SH-SY5Y (cell line): ENCODE measurements at regions not wholly inside any gene's neighbourhood (a gene's known extent, or its start where the extent isn't known, plus 50 kb on each side); places are given as distances from the start of the nearest gene placed in this dataset.

Experiments
- GATA2 ChIP-seq: IDR thresholded peaks from 2 replicates; pipeline ENCODE4 v1.6.1; 2011; ENCODE audit warnings: mild to moderate bottlenecking, low read depth, low read length
- GATA3 ChIP-seq: IDR thresholded peaks from 2 replicates; pipeline ENCODE4 v1.6.1; 2011; ENCODE audit warnings: low read depth, mild to moderate bottlenecking, low read length, moderate library complexity

GRCh38 chr6:67000121-67000520 lies 1293.1 kb upstream of the EYS start:
- no peak for TF ChIP-seq GATA3
- no peak for TF ChIP-seq GATA2

DNA sequence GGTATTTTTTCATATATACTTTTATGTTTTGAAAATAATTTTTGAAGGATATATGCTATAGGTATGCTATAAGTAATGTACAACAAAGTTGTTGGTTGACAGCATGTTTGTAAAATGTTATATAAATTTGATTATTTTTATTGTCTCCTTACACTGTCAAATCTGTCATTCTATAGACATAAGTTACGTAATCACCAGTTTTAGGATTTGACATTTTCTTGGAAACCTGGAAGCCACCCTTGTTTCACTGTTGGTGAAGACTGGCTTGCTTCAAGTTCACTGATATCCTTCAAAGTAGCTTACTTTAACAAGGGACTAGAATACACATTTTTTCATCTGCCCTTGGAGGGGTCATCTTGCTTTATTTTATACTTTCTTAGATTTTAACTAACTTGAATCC lies 1288.6 kb upstream of the EYS start:
- TF ChIP-seq GATA3 (no peak), GATA2 (no peak)

- TF ChIP-seq GATA2 (no peak), GATA3 (no peak)
Measured at GRCh38 chr6:66993272-66993671, 1286.2 kb upstream of the EYS start.

DNA sequence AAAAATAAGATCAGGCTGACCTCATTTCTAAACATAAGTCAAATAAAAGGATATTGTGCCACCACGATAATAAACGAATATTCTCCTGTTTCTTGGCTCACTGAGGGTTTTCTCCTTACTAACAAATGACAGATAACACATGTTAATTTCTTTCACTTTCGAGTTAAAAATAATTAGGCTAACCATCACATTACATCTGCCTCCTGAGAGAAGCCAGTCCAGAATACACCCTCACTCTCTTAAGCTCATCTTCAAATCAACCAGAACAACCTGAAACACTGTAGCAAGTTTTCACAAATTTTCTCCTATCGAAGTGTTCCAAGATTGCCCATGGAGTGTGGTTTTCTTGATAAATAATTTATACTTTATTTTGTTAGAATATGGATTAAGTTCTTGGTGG lies 1285.6 kb upstream of the EYS start:
- TF ChIP-seq GATA3 (no peak), GATA2 (no peak)

- TF ChIP-seq GATA3 (no peak), GATA2 (no peak)
Measured at GRCh38 chr6:66986940-66987339, 1279.9 kb upstream of the EYS start.

GRCh38 chr6:66985816-66986215 lies 1278.8 kb upstream of the EYS start:
- TF ChIP-seq GATA3 (no peak), GATA2 (no peak)

DNA sequence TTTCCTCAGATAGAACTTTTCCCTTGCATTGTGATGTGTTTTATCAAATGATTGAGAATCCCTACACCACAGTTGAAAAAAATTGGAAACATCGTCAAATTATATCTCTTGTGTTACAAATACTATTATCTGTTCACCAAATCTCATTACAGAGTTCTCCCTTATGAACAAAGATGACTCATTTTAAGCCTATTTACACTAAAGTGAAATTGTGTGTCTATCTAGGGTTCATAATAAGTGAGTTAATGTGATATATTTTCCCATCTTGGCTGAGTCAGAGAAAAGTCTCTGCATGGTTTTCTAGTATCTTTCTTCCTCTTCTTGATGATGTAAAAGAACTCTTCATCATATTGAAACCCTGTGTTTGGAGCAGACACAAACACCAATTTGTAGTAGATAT lies 1263.3 kb upstream of the EYS start:
- TF ChIP-seq GATA2: no peak
- no peak for TF ChIP-seq GATA3

GRCh38 chr6:66965227-66965626 lies 1258.2 kb upstream of the EYS start:
- TF ChIP-seq GATA2 (no peak), GATA3 (no peak)

DNA sequence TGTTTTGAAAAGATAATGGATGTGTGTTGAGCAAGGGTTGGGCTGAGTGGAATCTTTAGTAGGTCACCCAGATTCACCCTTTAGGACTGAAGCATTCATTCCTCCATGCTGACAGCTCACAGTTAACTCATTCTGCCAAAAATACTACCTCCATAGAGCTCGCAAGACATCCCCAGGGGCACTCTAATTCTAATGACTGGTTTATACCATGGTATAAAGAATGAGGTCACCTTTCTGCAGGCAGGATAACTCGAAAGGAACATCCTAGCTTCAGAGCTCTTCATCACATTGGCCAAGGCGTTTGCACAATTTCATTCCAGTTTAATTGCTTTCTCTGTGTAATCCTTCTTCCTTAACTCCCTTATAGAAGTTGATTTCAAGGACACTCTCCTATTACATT lies 1257.2 kb upstream of the EYS start:
- TF ChIP-seq GATA2 (no peak), GATA3 (no peak)

- TF ChIP-seq GATA2 (no peak), GATA3 (no peak)
Measured at GRCh38 chr6:66962082-66962481, 1255.1 kb upstream of the EYS start.

DNA sequence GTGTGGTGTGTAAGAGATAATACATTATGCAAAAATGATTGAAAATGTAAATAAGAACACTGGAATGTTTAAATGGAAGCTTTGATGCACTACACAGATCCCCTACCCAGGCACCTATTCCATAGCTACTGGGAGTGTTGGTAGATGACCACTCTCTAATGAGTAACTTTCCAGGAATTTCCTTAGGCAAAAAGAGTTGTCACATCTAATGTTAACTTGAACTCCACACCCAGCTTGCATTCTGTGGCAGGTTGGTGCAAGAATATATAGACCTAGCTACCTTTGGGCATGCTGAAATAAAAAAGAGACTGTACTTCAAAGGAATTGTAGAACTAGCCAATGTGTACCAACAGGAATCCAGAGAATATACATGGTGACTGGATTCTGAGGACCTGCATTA lies 1254.2 kb upstream of the EYS start:
- no peak for TF ChIP-seq GATA3
- no peak for TF ChIP-seq GATA2

GRCh38 chr6:66949191-66949661 lies 1242.2 kb upstream of the EYS start:
- TF ChIP-seq GATA3: no peak

- no peak for TF ChIP-seq GATA3
- TF ChIP-seq GATA2: no peak
Measured at GRCh38 chr6:66948106-66948505, 1241.1 kb upstream of the EYS start.

GRCh38 chr6:66940003-66940402 lies 1233.0 kb upstream of the EYS start:
- TF ChIP-seq GATA3 (no peak), GATA2 (no peak)

- TF ChIP-seq GATA3: no peak
- no peak for TF ChIP-seq GATA2
Measured at GRCh38 chr6:66937180-66937579, 1230.2 kb upstream of the EYS start.

- no peak for TF ChIP-seq GATA2
- no peak for TF ChIP-seq GATA3
Measured at GRCh38 chr6:66935612-66936011, 1228.6 kb upstream of the EYS start.

DNA sequence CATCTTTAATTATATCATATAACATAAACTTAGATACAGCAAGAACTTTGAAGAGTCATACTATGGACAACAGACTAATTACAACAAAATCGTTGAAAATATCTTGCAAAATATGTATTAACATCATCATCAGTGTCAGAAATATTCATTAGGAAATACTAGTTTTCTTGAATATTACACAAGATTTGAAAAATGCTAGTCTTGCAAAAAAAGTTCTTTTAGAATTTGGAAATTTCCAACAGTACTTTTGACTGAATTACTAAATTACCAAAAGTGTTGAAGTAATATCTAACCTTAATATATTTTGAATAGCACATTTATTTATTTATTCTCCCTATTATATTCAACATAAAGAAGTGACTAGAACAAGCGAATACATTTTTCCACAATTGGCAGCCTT lies 1224.8 kb upstream of the EYS start:
- TF ChIP-seq GATA3: no peak
- no peak for TF ChIP-seq GATA2
